ENCODE measurements at regions not wholly inside any gene's neighbourhood (a gene's known extent, or its start where the extent isn't known, plus 50 kb on each side); places are given as distances from the start of the nearest gene placed in this dataset.

GRCh38 chr16:9365370-9365728, 273.9 kb downstream of the HAPSTR1 start:
- TF ChIP-seq CREB1 (IDR thresholded peaks at IDR 0.05; ENCODE audit: low read depth) (no peak), EP300 (IDR thresholded peaks at IDR 0.05; ENCODE audit: borderline replicate concordance) (no peak), MAX (IDR thresholded peaks at IDR 0.05) (no peak)

Measured in Ishikawa (cell line).